HepG2 (cell line): ENCODE measurements at regions not wholly inside any gene's neighbourhood (a gene's known extent, or its start where the extent isn't known, plus 50 kb on each side); places are given as distances from the start of the nearest gene placed in this dataset.

Source experiments
- BHLHE40 ChIP-seq: IDR thresholded peaks from 2 replicates; pipeline ENCODE4 v1.6.1; 2011; ENCODE audit warnings: low read length, improper control_type of control experiment
- FOXP1 ChIP-seq, 2 experiments: fragments of 450-650 bp in 1 of 2; IDR thresholded peaks; 2 replicates each; pipeline ENCODE4 v1.6.1; 2017 to 2018; ENCODE audit warnings: antibody characterized with exemption in 1 of 2
- GABPA ChIP-seq, 2 experiments: IDR thresholded peaks; 2 replicates each; pipeline ENCODE4 v1.6.1; 2011 to 2016; ENCODE audit warnings: low read depth in 2 of 2, low read length in 1 of 2, missing biosample characterization in 1 of 2, missing genetic modification characterization in 1 of 2
- NFIB ChIP-seq: sonication (generic); formaldehyde crosslinking; IDR thresholded peaks from 2 replicates; pipeline ENCODE4 v1.9.0; 2021; ENCODE audit warnings: missing genetic modification reagents, mild to moderate bottlenecking, borderline replicate concordance
- NR2F1 ChIP-seq, 2 experiments: fragments of 450-650 bp in 1 of 2; formaldehyde crosslinking in 1 of 2; IDR thresholded peaks; 2 replicates each; pipeline versions ENCODE4 v1.5.0 to v1.6.1; 2016 to 2020; ENCODE audit warnings: mild to moderate bottlenecking in 1 of 2, missing compliant biosample characterization in 1 of 2, missing genetic modification reagents in 1 of 2, moderate library complexity in 1 of 2
- TBL1XR1 ChIP-seq: fragments of 150-350 bp; IDR thresholded peaks from 2 replicates; pipeline ENCODE4 v1.6.1; 2014; ENCODE audit warnings: borderline replicate concordance, low read length; ENCODE audit not compliant: partially characterized antibody
- UBTF ChIP-seq: sonication (generic); formaldehyde crosslinking; IDR thresholded peaks from 2 replicates; pipeline ENCODE4 v1.4.0; 2020; ENCODE audit warnings: mild to moderate bottlenecking, missing genetic modification reagents
- ZBTB10 ChIP-seq: sonication (generic); formaldehyde crosslinking; IDR thresholded peaks from 2 replicates; pipeline ENCODE4 v1.4.0; 2020; ENCODE audit warnings: missing genetic modification reagents, borderline replicate concordance
- ZFP62 ChIP-seq: sonication (generic); formaldehyde crosslinking; IDR thresholded peaks from 2 replicates; pipeline ENCODE4 v1.4.0; 2020; ENCODE audit warnings: missing genetic modification reagents
- ZFP91 ChIP-seq: sonication (generic); formaldehyde crosslinking; IDR thresholded peaks from 2 replicates; pipeline ENCODE4 v1.9.0; 2022; ENCODE audit warnings: missing genetic modification reagents, mild to moderate bottlenecking, borderline replicate concordance
- ZNF691 ChIP-seq: sonication (generic); formaldehyde crosslinking; IDR thresholded peaks from 2 replicates; pipeline ENCODE4 v1.4.0; 2020; ENCODE audit warnings: missing genetic modification reagents, low read depth, mild to moderate bottlenecking, borderline replicate concordance
- TF ChIP-seq, protein P1 (sequence below): sonication (generic); formaldehyde crosslinking; IDR thresholded peaks from 2 replicates; pipeline ENCODE4 v1.4.0; 2020; ENCODE audit warnings: missing genetic modification reagents, borderline replicate concordance
- TF ChIP-seq, protein P2 (sequence below): sonication (generic); formaldehyde crosslinking; IDR thresholded peaks from 2 replicates; pipeline ENCODE4 v1.4.0; 2020; ENCODE audit warnings: missing genetic modification reagents

GRCh38 chr1:245094954-245095353 lies 59.8 kb upstream of the KIF26B start (continued):
- TF ChIP-seq FOXP1 (IDR thresholded peaks at IDR 0.05) (no peak), FOXP1 (CRISPR knock-in tag; IDR thresholded peaks at IDR 0.05) (0 out of 2 replicates have a peak, but pooled peaks have one; percentile 27), ZFP91 (CRISPR knock-in tag) (peak; percentile 41; the same call in 1 of the 2 replicates), ZNF691 (CRISPR knock-in tag) (0 out of 2 replicates have a peak, but pooled peaks have one; percentile 60), UBTF (CRISPR knock-in tag) (0 out of 2 replicates have a peak, but pooled peaks have one; percentile 41), ZFP62 (CRISPR knock-in tag) (no peak), NFIB (CRISPR knock-in tag) (no peak), TBL1XR1 (peak; percentile 67), BHLHE40 (peak; percentile 62), GABPA (IDR thresholded peaks at IDR 0.05; ENCODE audit: low read depth, low read length) (no peak), GABPA (CRISPR knock-in tag; IDR thresholded peaks at IDR 0.05; ENCODE audit: low read depth) (peak; percentile 54), NR2F1 (CRISPR knock-in tag; IDR thresholded peaks at IDR 0.05) (peak in 1 of 2 experiments; percentile 56; a peak in 1 of 4 replicates), ZBTB10 (CRISPR knock-in tag) (no peak)
- TF ChIP-seq, protein P1, sequence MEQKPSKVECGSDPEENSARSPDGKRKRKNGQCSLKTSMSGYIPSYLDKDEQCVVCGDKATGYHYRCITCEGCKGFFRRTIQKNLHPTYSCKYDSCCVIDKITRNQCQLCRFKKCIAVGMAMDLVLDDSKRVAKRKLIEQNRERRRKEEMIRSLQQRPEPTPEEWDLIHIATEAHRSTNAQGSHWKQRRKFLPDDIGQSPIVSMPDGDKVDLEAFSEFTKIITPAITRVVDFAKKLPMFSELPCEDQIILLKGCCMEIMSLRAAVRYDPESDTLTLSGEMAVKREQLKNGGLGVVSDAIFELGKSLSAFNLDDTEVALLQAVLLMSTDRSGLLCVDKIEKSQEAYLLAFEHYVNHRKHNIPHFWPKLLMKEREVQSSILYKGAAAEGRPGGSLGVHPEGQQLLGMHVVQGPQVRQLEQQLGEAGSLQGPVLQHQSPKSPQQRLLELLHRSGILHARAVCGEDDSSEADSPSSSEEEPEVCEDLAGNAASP (CRISPR knock-in tag): peak; percentile 99
- TF ChIP-seq, protein P2, sequence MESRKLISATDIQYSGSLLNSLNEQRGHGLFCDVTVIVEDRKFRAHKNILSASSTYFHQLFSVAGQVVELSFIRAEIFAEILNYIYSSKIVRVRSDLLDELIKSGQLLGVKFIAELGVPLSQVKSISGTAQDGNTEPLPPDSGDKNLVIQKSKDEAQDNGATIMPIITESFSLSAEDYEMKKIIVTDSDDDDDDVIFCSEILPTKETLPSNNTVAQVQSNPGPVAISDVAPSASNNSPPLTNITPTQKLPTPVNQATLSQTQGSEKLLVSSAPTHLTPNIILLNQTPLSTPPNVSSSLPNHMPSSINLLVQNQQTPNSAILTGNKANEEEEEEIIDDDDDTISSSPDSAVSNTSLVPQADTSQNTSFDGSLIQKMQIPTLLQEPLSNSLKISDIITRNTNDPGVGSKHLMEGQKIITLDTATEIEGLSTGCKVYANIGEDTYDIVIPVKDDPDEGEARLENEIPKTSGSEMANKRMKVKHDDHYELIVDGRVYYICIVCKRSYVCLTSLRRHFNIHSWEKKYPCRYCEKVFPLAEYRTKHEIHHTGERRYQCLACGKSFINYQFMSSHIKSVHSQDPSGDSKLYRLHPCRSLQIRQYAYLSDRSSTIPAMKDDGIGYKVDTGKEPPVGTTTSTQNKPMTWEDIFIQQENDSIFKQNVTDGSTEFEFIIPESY (CRISPR knock-in tag): 0 out of 2 replicates have a peak, but pooled peaks have one; percentile 27
